HG02884 (cell line): ENCODE measurements at regions not wholly inside any gene's neighbourhood (a gene's known extent, or its start where the extent isn't known, plus 50 kb on each side); places are given as distances from the start of the nearest gene placed in this dataset.
A peak's percentile ranks its signal among the peaks of the same experiment; 100 is the strongest.

Experiments
- ATAC-seq: cut with Tn5 transposase; IDR thresholded peaks from one replicate; pipeline ENCODE4 v1.9.1; 2021; ENCODE audit warnings: mild to moderate bottlenecking, moderate library complexity; ENCODE audit not compliant: unreplicated experiment

DNA sequence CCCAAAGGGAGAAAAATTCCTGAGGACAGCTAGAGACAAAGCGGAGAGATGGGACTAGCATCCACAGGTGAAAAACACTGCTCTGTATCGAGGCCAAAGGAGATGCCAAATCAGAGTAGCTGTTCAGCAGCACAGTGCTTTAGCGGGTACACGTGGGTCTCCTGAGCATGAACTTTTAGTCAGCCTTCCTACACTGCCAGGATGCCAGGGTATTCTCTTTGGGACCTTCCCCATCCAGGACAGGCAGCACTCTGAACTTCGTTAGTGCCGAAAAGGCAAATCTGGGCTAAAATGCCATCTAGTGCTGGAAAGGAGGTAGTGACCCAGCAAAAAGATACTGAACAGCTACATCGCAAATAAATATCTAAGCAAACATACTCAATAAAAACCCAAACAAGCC is 64.9 kb downstream of the C6orf58 start:
- peak; percentile 84 for ATAC-seq
